Spleen (tissue), 11 donors: ENCODE measurements at regions not wholly inside any gene's neighbourhood (a gene's known extent, or its start where the extent isn't known, plus 50 kb on each side); places are given as distances from the start of the nearest gene placed in this dataset.

Experiments
- DNase-seq: peaks from one replicate; pipeline ENCODE4 v3.0.0-alpha.2; 2020
- H3K27ac ChIP-seq, 8 donors: fragments of 200-600 bp; sonication (generic) in 7 of 8; 1 replicate in 4 of 8; 2 replicates in 4 of 8; pipeline versions ENCODE4 v1.5.0 to v1.8.0; 2016 to 2021; ENCODE audit warnings: inconsistent platforms in 4 of 8, mild to moderate bottlenecking in 4 of 8, moderate library complexity in 1 of 8
- H3K27me3 ChIP-seq, 7 donors: fragments of 200-600 bp; sonication (generic) in 6 of 7; replicated peaks in 1 of 7; 1 replicate in 4 of 7; 2 replicates in 3 of 7; pipeline versions ENCODE4 v1.5.0 to v1.8.0; 2016 to 2021; ENCODE audit warnings: inconsistent platforms in 3 of 7, mild to moderate bottlenecking in 1 of 7
- H3K36me3 ChIP-seq, 6 donors: fragments of 200-600 bp; sonication (generic) in 5 of 6; 1 replicate in 4 of 6; 2 replicates in 2 of 6; pipeline versions ENCODE4 v1.5.0 to v1.8.0; 2016 to 2021; ENCODE audit warnings: inconsistent platforms in 2 of 6
- H3K4me1 ChIP-seq, 6 donors: fragments of 200-600 bp; sonication (generic) in 5 of 6; 1 replicate in 3 of 6; 2 replicates in 3 of 6; pipeline versions ENCODE4 v1.5.0 to v1.8.0; 2016 to 2021; ENCODE audit warnings: inconsistent platforms in 3 of 6
- H3K4me3 ChIP-seq, 8 donors: fragments of 200-600 bp; sonication (generic) in 7 of 8; 1 replicate in 4 of 8; 2 replicates in 4 of 8; pipeline versions ENCODE4 v1.5.0 to v1.8.0; 2016 to 2021; ENCODE audit warnings: inconsistent platforms in 4 of 8, mild to moderate bottlenecking in 4 of 8, moderate library complexity in 2 of 8
- H3K9me3 ChIP-seq, 8 donors: fragments of 200-600 bp; sonication (generic) in 7 of 8; 1 replicate in 4 of 8; 2 replicates in 4 of 8; pipeline versions ENCODE4 v1.5.0 to v1.8.0; 2016 to 2021; ENCODE audit warnings: inconsistent platforms in 4 of 8
- POLR2A ChIP-seq, 3 donors: fragments of 450-650 bp; IDR thresholded peaks; one replicate each; pipeline ENCODE4 v1.5.1; 2017; ENCODE audit warnings: antibody characterized with exemption in 3 of 3, mild to moderate bottlenecking in 1 of 3
- POLR2AphosphoS5 ChIP-seq, 3 donors: sonication (generic); formaldehyde crosslinking; IDR thresholded peaks; one replicate each; pipeline ENCODE4 v1.5.1; 2017; ENCODE audit warnings: antibody characterized with exemption in 3 of 3
- WGBS, 5 donors: extraction: QIAGEN DNeasy Blood & Tissue Kit in 3 of 5; methylation state at CpG; one replicate each; pipeline versions ENCODE4 v1.1.5 to v1.1.7; 2013 to 2018; 5-methylcytosine and 5-hydroxymethylcytosine counted together
- intact Hi-C: fragments of 100-400 bp; cut with DNase I; formaldehyde crosslinking; loops from one replicate; pipeline ENCODE4 v1.15.0; 2023; ENCODE audit warnings: low total_unique reads
- TF ChIP-seq, protein P1 (sequence below), 11 experiments: fragments of 200-600 bp in 7 of 11; fragments of 450-650 bp in 4 of 11; sonication (generic) in 4 of 11; IDR thresholded peaks in 8 of 11; conservative IDR thresholded peaks in 3 of 11; 1 replicate in 7 of 11; 2 replicates in 4 of 11; pipeline versions ENCODE4 v1.4.0 to v1.8.0; 2016 to 2021; ENCODE audit warnings: antibody characterized with exemption in 11 of 11, inconsistent platforms in 4 of 11, mild to moderate bottlenecking in 1 of 11
- donor health status: healthy with polysubstance abuse.
- donor health status: DM: no; HTN: no; CAD: no; lungs with moderate emphysema.
- donor health status: DM: no; HTN: no; CAD: no.
- donor health status: Bipolar disorder and iron deficiency.
- donor health status: healthy.
- donor health status: DM: no; HTN: no; CAD: no.
- donor health status: DM: yes; HTN: yes; CAD: no.

GRCh38 chr17:71989117-71989516 is 131.7 kb upstream of the SOX9 start:
- Histone ChIP-seq H3K4me1 (no peaks in the 10 kb centered on the region), H3K9me3 (no peaks in the 10 kb centered on the region), H3K4me3 (no peak overlapping the region), H3K36me3 (no peaks in the 10 kb centered on the region), H3K27me3 (peaks cover 0 to 12% (median 0%) of the 10 kb centered on the region in 7 donors), H3K27ac (no peak overlapping the region)
- DNase-seq, result no peak
- intact Hi-C loops, result no loop called here
- TF ChIP-seq POLR2AphosphoS5 (IDR thresholded peaks at IDR 0.05) (no peak), POLR2A (IDR thresholded peaks at IDR 0.05) (no peak)
- TF ChIP-seq, protein P1, sequence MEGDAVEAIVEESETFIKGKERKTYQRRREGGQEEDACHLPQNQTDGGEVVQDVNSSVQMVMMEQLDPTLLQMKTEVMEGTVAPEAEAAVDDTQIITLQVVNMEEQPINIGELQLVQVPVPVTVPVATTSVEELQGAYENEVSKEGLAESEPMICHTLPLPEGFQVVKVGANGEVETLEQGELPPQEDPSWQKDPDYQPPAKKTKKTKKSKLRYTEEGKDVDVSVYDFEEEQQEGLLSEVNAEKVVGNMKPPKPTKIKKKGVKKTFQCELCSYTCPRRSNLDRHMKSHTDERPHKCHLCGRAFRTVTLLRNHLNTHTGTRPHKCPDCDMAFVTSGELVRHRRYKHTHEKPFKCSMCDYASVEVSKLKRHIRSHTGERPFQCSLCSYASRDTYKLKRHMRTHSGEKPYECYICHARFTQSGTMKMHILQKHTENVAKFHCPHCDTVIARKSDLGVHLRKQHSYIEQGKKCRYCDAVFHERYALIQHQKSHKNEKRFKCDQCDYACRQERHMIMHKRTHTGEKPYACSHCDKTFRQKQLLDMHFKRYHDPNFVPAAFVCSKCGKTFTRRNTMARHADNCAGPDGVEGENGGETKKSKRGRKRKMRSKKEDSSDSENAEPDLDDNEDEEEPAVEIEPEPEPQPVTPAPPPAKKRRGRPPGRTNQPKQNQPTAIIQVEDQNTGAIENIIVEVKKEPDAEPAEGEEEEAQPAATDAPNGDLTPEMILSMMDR (IDR thresholded peaks at IDR 0.05 in 8 of 11, conservative IDR thresholded peaks at IDR 0.05 in 3 of 11), result no peak
- 69 to 77% (median 73%) methylated on average over 2 of the region's 2 CpGs for WGBS, 5 donors

DNA sequence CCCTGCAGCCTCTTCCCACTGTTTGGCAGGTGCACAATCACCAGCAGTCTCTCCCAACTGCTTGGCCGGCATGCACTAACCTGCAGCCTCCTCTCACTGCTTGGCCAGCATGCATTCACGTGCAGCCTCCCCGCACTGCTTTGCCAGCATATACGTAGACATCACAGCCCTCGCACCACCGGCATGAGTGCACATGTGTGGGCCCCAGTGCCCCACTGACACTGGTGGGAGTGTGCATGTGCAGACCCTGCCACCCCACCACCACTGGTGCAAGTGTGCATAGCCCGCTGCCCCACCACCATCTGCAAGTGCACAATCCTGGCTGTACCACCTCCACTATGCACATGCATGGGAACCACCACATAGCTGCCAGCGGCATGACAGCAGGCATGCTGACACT is 127.5 kb upstream of the SOX9 start:
- Histone ChIP-seq H3K36me3 (no peaks in the 10 kb centered on the region), H3K4me3 (no peak overlapping the region), H3K9me3 (no peaks in the 10 kb centered on the region), H3K27me3 (peaks cover 0 to 12% (median 0%) of the 10 kb centered on the region in 7 donors), H3K4me1 (no peaks in the 10 kb centered on the region), H3K27ac (no peak overlapping the region)
- TF ChIP-seq, protein P1 (IDR thresholded peaks at IDR 0.05 in 8 of 11, conservative IDR thresholded peaks at IDR 0.05 in 3 of 11), result no peak
- TF ChIP-seq POLR2AphosphoS5 (IDR thresholded peaks at IDR 0.05) (no peak), POLR2A (IDR thresholded peaks at IDR 0.05) (no peak)
- 89 to 98% (median 94%) methylated on average over 6 to 8 of the region's 8 CpGs for WGBS, 5 donors
- intact Hi-C loops, result no loop called here
- DNase-seq, result no peak

DNA sequence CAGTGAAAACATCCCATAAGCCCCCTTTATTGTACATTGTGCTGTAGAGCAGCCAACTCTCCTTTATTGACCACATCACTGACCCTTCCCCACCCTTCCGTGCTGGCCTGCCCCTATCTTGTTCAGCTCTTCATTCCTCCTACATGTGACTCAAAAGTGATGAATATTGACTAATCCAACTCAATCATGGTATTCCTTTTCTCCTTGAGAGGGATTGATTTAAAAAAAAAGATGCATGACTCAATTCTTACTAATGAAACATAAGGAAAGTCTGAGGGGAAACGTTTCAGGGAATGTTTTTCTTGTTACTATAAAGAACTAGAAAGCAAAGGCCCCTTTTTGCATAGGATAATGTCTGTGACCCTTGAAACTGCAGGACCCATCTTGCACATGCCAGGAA is 125.2 kb upstream of the SOX9 start:
- Histone ChIP-seq H3K4me3 (no peak overlapping the region), H3K27ac (no peak overlapping the region), H3K4me1 (no peaks in the 10 kb centered on the region), H3K36me3 (no peaks in the 10 kb centered on the region), H3K27me3 (peaks cover 0 to 12% (median 0%) of the 10 kb centered on the region in 7 donors), H3K9me3 (no peaks in the 10 kb centered on the region)
- no peak for DNase-seq
- WGBS, 5 donors, result 62 to 73% (median 68%) methylated on average over 2 of the region's 2 CpGs
- intact Hi-C loops, result no loop called here
- TF ChIP-seq, protein P1 (IDR thresholded peaks at IDR 0.05 in 8 of 11, conservative IDR thresholded peaks at IDR 0.05 in 3 of 11), result no peak
- TF ChIP-seq POLR2AphosphoS5 (IDR thresholded peaks at IDR 0.05) (no peak), POLR2A (IDR thresholded peaks at IDR 0.05) (no peak)

DNA sequence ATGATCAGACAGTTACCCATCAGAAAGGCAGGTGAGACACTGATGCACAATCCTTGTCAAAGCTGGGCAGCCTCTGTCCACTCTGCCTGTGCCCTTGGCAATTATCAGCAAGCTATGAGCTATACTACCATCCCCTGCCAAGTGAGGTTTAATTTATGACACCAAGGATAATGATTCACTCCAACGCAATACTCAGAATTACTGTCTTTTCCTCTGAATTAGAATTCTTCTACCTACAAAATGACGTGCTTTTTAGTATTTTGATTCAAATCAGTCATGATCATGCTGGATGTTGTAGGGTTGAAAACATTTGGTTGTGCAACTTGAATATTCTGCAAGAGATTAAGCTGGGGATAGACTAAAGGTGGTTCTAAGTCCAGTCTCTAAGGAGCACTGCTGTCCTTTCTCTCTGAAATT is 116.8 kb upstream of the SOX9 start:
- TF ChIP-seq, protein P1 (IDR thresholded peaks at IDR 0.05 in 8 of 11, conservative IDR thresholded peaks at IDR 0.05 in 3 of 11), result no peak
- TF ChIP-seq POLR2A (IDR thresholded peaks at IDR 0.05), result no peak
- TF ChIP-seq POLR2AphosphoS5 (IDR thresholded peaks at IDR 0.05), result no peak

More for the DNA sequence above, 116.8 kb upstream of the SOX9 start:
- intact Hi-C loops, result no loop called here
- no peak for DNase-seq
- no peaks in the 10 kb centered on the region for H3K27me3 ChIP-seq
- H3K4me3 ChIP-seq, result no peak overlapping the region
- no peak overlapping the region for H3K27ac ChIP-seq
- H3K9me3 ChIP-seq, result no peaks in the 10 kb centered on the region
- WGBS, 5 donors, result 74 to 92% (median 82%) methylated on average over 2 of the region's 2 CpGs
- H3K36me3 ChIP-seq, result no peaks in the 10 kb centered on the region
- H3K4me1 ChIP-seq, result no peaks in the 10 kb centered on the region
